Putamen (tissue), 1 donor: ENCODE measurements at regions not wholly inside any gene's neighbourhood (a gene's known extent, or its start where the extent isn't known, plus 50 kb on each side); places are given as distances from the start of the nearest gene placed in this dataset.

Experiments
- DNase-seq: peaks from one replicate; pipeline ENCODE4 v3.0.0-alpha.2; 2016; ENCODE audit warnings: low spot score

DNA sequence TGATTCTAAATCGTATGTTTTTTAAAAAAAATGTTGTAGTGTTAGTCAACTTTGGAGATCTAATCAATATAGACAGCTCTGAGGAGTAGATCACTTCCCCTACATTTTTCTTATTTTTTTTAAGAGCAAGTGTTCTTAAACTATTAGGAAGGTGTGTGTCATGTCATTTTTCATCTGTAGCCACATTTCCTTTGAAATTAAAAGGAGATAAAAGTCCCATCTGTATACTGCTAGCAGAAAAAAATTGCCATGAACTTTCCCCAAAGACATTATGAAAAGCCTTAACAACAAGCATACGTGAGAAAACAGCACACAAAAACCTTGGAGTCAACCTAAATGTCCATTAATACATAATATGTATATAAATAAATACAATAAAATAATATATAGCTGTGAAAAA lies 286.6 kb downstream of the ETS1 start:
- no peak for DNase-seq

DNA sequence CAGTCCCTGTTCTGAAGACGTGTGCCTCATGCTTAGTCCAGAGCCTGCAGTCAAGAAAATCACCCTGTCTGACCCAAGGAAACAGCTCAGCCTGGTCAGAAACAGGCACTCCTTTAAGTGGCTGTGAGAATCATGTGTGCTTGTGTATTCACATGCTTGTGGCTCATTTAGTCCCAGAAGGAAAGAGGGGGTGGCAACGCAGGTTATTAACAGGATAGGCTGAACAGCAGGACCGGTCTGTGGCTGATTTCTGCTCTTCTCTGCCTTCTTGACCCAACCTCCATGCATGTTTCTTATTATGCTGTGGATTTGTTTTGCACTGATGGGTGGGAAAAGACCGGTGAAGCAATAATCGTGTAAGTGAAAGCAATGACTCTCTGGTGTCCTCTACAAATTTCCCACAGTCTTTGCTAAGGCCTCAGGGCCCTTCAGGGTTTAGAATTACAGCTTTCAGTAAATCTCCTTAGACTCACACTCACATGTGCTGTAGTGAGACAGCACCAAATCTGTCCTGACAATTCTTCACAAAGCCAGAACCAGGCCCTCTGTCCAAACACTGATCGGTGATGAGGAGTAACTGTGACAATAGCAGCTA lies 288.1 kb downstream of the ETS1 start:
- DNase-seq = no peak

DNA sequence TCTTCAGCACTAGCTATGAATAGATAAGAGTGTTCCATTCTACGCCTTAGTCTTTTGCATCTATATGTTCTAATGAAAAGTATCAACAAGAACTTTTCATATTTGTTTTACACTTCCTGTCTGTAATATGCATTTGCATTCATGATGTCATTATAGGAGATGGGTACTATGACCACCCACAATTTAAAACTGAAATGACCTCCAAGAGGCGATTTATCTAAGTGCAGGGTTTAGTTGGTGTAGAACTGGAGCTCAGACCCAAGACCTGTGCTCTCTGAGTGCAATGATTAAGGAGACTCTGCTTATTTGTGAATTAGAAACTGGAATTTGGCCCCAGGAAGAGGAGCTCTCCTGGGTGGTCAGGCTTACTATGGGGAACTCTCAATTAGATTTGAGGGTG lies 289.1 kb downstream of the ETS1 start:
- DNase-seq = no peak

DNA sequence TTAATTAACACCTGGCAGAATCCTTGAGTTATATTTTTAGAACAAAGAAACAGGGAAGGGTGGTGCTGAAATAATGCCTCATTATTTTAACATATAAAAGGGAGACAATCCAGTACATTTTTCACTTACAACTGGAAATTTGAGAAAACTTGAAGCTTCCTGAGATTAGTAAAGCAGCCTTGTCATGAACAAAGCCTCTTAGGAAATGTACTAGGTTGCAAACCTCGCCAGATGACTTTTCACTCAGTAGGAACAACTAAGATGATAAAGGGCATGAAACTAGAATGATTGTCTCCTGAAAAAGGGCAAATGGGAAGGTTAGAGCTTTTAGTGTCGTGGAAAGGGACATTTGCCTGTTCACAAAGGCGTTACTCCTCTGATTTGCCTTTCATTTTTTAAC lies 289.6 kb downstream of the ETS1 start:
- DNase-seq = no peak

DNA sequence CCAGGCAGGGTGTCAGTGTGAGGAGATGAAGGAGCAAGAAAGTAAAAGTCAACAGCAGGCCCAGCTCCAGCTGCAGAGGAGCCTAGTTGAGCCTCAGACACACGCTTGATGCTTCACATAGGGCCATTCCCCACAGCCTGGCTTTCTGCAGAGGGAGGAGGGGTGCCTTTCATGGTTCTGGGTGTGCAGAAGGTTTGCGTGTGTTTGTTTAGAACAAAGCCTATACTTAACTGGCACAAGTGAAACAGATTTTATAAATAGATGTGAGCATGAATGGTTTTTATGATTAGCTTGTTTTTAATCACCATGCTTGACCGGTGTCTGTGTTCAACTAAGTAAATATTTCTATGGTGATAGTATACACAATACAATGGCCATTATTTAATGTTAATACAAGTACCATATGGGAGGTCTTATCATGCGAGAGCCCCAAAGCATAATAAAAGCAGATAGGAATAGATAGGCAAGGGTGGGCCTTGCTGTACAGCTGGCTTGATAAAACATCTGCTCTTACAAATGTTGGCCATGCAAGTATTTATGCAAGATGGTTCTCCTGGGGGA lies 290.2 kb downstream of the ETS1 start:
- no peak for DNase-seq

DNA sequence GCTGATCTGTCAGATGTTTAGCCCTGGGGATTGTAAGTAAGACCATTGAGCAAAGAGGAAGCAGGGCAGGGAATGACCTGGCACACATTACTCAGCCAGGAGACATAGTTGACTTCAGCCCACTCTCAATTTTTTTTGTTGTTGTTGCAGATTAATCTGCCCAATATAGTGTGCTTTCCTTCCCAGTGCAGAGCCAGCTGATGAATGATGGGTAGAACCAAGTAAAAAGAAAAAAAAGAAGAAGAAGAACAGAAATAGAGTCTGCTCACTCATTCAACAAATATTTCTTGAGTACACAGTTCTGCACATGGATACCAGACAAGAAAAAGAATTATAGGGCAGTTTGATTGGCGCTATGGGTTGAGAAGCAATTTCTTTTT lies 292.7 kb downstream of the ETS1 start:
- DNase-seq = no peak

DNA sequence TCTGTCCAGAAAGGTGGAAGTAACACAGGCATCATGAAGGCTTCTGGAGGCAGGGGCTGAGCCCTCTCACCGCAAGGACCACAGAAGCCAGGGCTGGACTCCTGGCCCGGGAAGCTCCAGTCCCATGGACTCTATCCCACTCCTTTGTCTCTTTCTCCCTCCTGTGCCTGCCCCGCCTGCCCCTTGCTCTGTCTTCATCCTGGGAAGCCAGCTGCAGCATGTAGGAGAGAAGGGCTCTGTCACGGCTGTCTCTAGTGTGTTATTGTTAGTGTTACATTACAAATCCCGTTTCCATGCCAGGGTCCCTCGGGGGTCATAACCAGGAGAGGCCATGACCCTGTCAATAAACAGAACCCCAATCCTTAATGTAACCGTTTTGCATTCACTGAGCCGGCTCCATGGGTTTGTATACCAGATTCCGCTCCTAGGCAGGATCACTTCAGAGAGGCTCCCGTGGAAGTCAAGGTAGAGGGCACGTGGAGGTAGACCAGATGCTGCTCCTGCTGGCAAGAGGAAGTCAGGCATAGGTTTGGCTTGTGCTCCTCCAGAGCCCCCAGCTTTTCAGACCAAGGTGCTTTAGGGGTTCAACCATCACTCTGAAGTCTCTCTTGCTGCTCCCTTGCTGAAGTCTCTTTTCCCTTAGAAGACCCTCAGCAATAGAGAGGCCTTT lies 293.2 kb downstream of the ETS1 start:
- no peak for DNase-seq

DNA sequence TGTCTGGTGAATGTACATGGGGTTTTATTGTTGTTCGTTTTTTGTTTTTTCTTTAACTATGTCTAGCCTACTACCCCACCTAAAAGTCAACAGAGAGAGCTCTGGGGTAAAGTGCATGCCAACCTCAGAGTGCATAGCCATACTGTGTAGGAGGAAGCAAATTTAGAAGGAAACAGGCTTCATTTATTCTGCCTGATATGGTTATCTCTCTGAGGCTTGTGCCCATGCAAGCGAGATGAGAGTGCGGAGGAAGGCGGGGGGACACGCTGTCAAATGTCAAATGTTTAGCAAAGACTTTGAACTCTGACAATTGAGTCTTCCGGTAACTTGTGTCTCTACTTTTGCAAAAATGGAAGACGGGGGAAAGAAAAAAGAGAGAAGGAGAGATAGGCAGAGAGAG lies 295.5 kb downstream of the ETS1 start:
- DNase-seq = no peak

DNA sequence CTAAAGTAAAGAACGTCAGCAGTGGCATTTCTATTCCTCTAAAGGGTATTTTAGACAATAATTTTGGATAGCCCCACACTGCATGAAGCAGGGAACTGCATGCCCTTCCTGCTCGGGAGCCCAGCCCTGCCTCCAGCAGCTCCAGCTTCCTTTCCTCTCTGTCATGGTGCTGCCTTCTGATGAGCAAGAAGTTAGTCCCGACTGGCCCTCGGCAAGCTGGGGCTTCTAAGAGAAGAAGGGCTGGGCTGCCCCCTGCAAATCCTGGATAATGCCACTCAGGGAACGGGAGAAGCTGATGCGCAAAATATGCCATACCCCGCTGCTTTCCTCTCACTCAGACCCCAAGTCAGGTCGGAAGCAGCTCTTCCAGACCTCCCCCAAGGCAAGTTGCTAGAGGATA lies 296.4 kb downstream of the ETS1 start:
- no peak for DNase-seq

DNA sequence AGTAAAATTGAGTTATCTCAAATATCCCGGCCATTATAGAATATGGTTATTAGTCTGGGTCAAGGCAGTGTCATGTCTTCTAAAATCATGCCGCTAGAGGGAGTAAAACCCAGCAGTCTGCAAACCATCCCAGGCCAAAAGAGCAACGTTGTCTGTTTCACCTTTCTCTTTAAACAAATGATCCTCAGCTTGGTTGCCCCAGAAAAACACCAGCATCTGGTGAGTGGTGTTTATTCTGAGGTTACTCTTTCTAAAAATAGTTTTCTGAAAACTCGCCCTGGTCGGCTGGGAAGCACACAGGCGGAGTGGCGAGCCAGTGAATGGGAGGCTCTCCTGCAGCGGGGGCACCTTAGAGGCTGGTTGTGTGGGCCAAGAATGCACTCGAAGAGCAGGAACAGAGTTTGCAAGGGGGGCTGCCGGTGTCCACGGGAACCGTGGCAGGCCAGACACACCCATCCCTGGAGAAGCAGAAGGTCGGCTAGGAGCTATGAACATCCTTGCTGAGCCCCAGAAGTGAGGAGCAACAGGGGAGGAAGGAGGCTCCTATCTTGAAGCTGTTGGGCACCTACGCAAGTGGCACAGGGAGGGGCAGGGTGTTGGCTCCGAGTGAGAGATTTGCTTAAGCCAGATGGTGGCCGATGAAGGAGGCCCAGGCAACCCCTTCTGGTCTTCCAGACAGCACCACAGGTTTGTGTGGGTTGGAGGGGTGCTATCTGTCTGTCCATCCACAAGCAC lies 297.1 kb downstream of the ETS1 start:
- DNase-seq = peak; percentile 47

DNA sequence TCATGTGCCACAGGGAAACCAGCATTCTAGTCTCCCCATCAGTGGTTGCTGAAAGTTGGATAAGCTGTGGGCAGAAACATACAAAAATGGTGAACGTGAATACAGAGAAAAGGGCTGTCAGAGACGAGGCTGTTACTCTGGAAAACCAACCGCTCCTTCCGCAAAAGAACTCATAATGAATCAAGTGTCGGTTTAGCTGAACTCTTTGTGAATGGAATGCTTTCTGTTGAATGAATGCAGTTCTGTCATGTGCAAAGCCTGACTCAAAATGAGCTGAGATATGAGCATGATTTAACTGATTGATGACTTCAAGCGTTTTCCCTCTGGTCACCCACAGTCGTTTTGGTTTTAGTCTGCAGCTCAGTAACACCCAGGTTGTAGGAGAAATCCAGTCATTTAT lies 298.3 kb downstream of the ETS1 start:
- no peak for DNase-seq

DNA sequence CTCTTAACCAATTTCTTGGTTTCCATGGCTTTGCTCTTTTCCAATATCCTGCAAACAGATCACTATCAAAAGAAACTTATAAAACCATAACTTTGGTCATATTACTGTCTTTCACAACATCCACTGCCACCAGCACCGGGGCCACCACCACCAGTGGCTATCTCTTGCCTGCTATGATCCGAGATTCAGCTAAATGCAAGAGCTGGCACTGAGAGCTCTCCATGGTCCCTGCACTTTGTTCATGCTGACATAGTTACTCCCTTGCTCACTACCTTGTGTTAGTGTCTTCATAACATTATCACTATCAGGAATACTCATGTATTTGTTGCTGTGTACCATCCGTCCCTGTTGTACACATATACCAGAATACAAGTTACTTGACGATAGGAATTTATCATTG lies 299.0 kb downstream of the ETS1 start:
- no peak for DNase-seq

DNA sequence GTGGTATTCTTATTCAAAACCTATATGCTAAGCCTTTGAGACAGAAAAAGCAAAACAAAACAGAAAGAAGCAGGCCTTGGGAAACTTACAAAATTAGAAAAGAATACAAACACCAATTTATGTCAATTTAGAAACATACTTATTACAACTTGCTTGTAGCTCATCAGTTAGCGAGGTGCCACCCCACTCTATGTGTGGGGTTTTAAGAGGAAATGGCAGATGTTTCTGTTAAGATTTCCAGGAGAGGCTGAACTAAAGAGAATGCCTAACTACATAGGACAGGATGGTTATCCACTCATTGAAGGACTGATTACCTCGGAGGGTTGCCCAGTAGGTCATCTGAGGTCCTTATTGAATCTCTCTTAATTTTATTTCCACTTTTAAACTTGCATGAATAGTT lies 302.0 kb downstream of the ETS1 start:
- DNase-seq = no peak

DNA sequence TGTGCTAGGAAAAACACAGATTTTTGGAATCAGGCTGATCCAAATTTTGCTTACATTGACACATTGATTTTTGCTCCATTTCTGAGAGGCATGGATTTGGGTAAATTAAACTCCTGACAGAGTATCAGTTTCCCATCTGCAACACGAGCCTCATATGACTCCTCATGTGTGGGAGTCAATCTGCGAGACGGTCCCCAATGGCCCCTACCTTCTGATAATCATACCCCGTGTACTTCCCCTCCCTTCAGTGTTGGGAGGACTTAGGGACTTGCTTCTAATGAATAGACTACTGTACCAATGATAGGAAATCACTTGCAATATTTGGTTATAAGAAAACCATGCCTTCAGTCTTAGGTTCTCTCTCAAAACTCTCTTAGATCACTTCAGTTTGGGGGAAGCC lies 302.7 kb downstream of the ETS1 start:
- DNase-seq = no peak

DNA sequence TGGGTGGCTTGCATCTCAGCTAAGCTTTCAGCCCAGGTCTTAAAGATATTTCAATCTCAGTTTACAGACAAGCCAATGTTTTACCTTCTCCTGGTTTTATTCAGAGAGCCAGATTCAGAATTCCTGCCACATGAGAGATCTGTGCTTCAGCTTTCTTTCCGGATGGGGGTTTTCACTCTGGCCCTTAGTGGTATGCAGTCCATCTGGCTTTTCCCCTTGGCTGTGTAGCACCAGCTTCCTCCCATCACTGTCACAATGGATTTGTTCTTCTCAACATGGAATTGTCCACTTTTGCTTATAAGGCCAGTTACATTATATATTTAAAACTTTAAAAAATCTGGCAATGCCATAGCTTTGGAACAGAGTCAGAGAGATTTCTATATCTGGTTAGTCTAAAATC lies 303.9 kb downstream of the ETS1 start:
- no peak for DNase-seq

DNA sequence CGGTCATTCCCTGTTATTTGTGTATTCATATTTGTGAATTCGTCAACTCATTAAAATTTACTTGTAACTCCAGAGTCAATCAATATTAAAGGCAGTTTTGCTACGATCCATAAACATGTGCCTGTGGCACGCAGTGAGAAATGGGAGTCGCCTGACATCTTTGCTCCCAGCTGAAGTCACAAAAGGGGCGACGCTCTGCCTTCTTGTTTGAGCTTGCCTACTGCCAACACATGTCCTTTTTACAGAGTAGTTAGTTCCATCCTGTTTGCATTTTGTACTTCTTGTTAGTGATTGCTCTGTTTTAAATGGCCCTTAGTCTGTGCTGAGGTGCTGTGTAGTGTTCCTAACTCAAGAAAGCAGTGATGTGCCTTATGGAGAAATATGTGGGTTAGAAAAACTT lies 305.3 kb downstream of the ETS1 start:
- DNase-seq = no peak

DNA sequence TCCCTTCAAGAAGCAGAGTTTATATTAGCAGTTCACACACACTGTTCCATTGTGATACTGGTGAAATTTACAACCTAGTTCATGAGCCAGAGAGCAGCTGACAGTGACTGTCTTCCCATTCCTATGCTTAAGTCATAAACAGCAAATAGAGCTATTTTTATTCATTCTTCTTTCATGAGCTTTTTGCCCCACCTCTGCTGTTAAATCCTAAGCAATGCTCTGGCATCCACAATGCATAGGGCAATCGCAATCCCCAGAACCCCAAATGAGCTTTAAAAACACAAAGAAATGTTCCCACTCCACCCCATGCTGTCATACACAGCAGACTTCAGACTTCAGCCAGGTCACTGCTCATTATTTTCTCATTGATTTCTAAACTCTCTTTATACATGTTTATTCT lies 307.5 kb downstream of the ETS1 start:
- no peak for DNase-seq

DNA sequence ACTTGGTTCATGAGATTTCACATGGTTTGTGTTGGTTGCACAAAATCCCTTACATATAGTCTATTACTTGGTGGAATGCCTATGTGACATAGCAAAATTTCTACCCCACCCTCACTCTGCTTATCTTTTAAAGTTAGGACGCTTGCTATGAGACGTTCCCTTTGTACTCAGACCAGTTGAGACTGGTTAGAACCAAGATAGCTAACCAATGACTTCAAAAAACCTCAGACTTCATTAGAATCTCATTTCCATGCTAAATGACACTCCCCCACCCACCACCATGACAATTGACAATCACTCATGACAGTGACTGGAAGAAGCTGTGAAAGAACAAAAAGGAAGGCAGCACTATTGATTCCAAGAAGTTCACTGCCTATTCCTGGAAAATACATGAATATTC lies 313.6 kb downstream of the ETS1 start:
- DNase-seq = no peak

DNA sequence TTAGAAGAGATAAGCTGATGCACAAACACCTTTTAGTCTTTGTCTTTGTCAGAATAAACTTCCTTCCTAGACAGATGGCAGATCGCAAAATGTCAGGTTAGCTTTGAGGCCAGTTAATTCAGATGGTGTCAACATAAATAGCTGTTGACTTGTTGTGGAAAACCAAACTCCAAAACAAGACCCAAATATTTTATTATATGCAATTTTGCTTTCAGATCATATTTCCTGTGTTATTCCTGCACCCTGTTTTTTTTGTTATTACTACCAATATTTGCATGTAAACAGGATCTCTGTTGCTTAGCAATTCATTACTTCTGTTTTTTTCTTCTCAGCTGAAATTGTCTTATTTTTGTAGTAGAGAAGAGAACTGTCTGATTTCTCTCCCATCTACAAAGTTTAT lies 316.0 kb downstream of the ETS1 start:
- no peak for DNase-seq

DNA sequence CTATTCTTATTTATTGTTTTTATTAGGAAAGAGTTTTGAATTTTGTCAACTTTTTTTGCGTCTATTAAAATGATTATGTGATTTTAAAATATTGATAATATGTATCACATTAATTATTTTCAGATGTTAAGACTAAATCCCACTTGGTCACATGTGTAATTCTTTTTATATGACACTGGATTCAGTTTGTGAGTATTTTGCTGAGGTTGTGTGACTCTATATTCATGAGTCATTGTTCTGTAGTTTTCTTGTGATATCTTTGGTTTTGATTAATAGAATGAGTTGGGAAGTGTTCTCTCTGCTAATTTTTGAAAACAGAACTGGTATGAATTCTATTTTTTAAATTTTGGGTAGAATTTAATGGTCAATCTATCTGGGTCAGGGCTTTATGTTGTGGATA lies 317.9 kb downstream of the ETS1 start:
- no peak for DNase-seq

DNA sequence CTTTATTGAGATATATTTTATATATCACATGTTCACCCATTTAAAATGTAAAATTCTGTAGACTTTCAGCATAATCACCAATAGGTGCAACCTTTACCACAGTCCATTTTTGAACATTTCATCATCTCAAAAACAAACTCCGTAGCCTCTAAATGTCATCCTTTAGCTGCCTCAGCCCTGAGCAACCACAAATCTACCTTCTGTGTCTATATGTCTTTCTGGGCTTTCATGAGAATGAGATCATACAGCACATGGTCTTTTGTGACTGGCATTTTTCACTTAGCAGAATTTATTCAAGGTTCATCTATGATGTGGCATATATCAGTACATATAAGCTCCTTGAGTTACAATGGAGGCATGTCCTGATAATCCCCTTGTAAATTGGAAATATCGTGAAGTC lies 320.5 kb downstream of the ETS1 start:
- no peak for DNase-seq

DNA sequence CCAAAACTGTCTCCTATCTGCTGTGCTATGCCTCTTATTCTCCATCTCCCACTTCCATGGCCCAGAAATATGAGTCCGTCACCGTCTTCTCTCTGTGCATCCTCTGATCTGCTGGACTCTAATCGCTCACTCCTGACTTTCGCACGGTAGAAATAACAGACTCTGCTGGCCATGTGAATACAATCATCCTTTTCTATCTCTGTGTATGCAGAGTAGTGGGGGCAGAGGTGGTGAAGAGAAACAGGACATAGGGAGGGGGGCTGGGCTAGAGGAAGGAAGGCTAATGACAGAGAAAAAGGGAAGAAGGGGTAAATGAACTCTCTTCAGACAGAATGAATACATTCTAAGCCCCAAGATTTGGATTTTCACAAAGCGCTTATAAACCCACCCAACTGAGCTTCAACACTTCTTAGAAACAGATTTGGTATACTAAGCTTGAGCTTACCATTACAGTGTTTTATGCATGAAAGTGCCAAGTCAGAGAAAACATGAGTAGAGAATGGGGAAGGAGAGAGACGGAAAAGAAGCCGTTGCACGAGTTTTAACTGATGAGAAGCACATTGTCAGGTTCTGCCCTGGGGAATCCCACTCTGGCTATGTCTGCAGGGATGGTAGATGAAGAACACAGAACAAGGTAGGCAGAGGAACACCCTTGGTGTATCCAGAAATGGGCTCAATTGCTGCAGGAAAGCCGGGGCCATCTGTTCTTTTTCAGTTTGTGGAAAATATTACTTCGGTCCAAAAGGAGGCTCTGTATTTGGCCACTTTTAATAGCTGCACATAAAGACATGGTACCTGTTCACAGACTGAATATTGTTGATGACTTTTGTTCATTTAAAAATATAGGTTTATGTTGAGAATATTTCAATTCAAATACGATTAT lies 324.7 kb downstream of the ETS1 start:
- DNase-seq = no peak
